AG04450 (cell line): ENCODE measurements at regions not wholly inside any gene's neighbourhood (a gene's known extent, or its start where the extent isn't known, plus 50 kb on each side); places are given as distances from the start of the nearest gene placed in this dataset.

Experiments used
- CTCF ChIA-PET: fragments of 300-600, 350-600 bp; formaldehyde crosslinking; extraction: SDS; loops from one replicate; lab custom pipeline; 2022; ENCODE audit warnings: antibody characterized with exemption, inconsistent platforms; lab: Charles Lee
- POLR2A ChIA-PET: fragments of 350-600 bp; formaldehyde crosslinking; extraction: SDS; loops from one replicate; lab custom pipeline; 2021; ENCODE audit warnings: antibody characterized with exemption, inconsistent platforms; lab: Yijun Ruan, JAX
- DNase-seq: peaks from one replicate; pipeline ENCODE4 v3.0.0-alpha.2; 2011; ENCODE audit warnings: low read depth, low spot score
- H3K27ac ChIP-seq: one replicate; pipeline ENCODE4 v1.5.1; 2012; ENCODE audit warnings: low read depth, low read length, control low read depth
- H3K27me3 ChIP-seq: one replicate; pipeline ENCODE4 v1.6.0; 2012; ENCODE audit warnings: low read length; ENCODE audit not compliant: control insufficient read depth, insufficient read depth
- H3K4me3 ChIP-seq: 2 replicates; pipeline ENCODE4 v1.5.1; 2011; ENCODE audit warnings: mild to moderate bottlenecking, low read depth, low read length, control low read depth
- H3K9me3 ChIP-seq: 2 replicates; pipeline ENCODE4 v1.5.1; 2012; ENCODE audit warnings: low read length; ENCODE audit not compliant: control insufficient read depth, insufficient read depth
- TF ChIP-seq, protein P1 (sequence below): IDR thresholded peaks from 2 replicates; pipeline ENCODE4 v1.5.1; 2011; ENCODE audit warnings: low read depth, low read length, control low read depth, inconsistent platforms

GRCh38 chr18:39326772-39327171 lies 1761.2 kb upstream of the CELF4 start:
- no peak for DNase-seq
- ChIA-PET CTCF (no interaction called here), POLR2A (no interaction called here)
- Histone ChIP-seq H3K9me3 (no peaks in the 10 kb centered on the region), H3K4me3 (no peak overlapping the region), H3K27ac (no peak overlapping the region), H3K27me3 (no peaks in the 10 kb centered on the region)
- TF ChIP-seq, protein P1, sequence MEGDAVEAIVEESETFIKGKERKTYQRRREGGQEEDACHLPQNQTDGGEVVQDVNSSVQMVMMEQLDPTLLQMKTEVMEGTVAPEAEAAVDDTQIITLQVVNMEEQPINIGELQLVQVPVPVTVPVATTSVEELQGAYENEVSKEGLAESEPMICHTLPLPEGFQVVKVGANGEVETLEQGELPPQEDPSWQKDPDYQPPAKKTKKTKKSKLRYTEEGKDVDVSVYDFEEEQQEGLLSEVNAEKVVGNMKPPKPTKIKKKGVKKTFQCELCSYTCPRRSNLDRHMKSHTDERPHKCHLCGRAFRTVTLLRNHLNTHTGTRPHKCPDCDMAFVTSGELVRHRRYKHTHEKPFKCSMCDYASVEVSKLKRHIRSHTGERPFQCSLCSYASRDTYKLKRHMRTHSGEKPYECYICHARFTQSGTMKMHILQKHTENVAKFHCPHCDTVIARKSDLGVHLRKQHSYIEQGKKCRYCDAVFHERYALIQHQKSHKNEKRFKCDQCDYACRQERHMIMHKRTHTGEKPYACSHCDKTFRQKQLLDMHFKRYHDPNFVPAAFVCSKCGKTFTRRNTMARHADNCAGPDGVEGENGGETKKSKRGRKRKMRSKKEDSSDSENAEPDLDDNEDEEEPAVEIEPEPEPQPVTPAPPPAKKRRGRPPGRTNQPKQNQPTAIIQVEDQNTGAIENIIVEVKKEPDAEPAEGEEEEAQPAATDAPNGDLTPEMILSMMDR: no peak

DNA sequence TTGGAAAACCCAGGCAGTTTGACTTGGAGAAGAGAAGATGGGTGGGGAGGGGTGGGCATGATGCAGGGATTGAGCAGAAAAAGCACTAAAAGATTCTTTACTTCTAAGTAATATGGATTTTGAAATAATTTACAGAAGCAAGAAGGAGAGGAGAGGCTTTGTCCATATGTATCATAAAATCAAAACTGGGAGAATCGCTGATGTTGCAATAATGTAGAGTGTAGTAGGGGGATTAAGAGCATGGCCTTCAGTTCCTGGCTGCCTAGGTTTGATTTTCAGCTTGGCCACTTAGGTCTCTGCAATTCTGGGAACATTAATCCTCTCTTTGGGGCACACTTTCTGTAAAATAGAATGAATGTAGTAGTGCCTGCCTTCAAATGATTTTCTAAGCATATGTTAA lies 1760.4 kb upstream of the CELF4 start:
- DNase-seq: no peak
- POLR2A ChIA-PET: no interaction called here
- CTCF ChIA-PET: no interaction called here
- TF ChIP-seq, protein P1: no peak
- no peaks in the 10 kb centered on the region for H3K27me3 ChIP-seq
- H3K27ac ChIP-seq: no peak overlapping the region
- H3K9me3 ChIP-seq: no peaks in the 10 kb centered on the region
- H3K4me3 ChIP-seq: no peak overlapping the region

DNA sequence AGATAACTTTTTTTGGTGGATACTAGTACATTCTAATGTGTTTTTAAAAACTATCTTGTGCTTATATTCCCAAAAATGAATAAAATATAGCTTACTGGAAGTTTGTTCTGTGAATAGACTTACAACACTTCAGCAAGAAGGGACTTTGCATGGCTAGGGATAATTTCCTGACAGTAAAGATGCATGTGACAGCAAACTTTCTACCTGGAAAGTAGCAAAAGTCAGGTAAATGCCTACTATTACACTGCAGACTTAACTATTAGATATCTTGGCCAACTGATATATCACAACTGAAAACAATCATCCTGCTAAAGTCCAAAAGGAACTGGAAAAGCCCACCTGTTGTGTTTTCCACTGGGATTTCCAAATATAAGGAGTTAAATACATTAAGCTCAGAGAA lies 1753.5 kb upstream of the CELF4 start:
- Histone ChIP-seq H3K27me3 (no peaks in the 10 kb centered on the region), H3K27ac (no peak overlapping the region), H3K9me3 (no peaks in the 10 kb centered on the region), H3K4me3 (no peak overlapping the region)
- ChIA-PET POLR2A (no interaction called here), CTCF (no interaction called here)
- TF ChIP-seq, protein P1: no peak
- DNase-seq: no peak

- Histone ChIP-seq H3K4me3 (no peak overlapping the region), H3K9me3 (no peaks in the 10 kb centered on the region), H3K27ac (no peak overlapping the region), H3K27me3 (no peaks in the 10 kb centered on the region)
- POLR2A ChIA-PET: no interaction called here
- CTCF ChIA-PET: no interaction called here
- TF ChIP-seq, protein P1: no peak
- no peak for DNase-seq
These were observed 1752.9 kb upstream of the CELF4 start for GRCh38 chr18:39318462-39318861.

DNA sequence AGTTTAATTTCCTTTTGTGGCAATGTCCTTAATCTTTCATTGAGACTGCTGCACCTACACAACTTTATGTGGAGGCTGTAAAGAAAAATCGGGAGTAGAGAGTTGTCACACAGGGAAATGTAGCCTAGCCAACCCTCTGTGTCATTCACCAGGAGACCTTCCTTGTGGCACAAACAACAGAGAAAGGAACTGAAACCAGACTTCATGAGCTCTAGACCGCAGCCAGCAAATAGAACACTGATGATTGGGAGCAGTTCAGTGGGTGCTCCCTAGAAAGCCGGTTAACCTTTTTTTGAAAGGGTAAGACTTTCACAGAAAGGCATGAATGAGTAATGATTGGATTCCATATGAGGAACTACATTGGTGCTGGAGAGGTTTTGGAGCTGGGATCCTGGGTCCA lies 1752.4 kb upstream of the CELF4 start:
- no peak for DNase-seq
- POLR2A ChIA-PET: no interaction called here
- Histone ChIP-seq H3K4me3 (no peak overlapping the region), H3K9me3 (no peaks in the 10 kb centered on the region), H3K27ac (no peak overlapping the region), H3K27me3 (no peaks in the 10 kb centered on the region)
- CTCF ChIA-PET: no interaction called here
- TF ChIP-seq, protein P1: no peak
